ENCODE measurements at regions not wholly inside any gene's neighbourhood (a gene's known extent, or its start where the extent isn't known, plus 50 kb on each side); places are given as distances from the start of the nearest gene placed in this dataset.

DNA sequence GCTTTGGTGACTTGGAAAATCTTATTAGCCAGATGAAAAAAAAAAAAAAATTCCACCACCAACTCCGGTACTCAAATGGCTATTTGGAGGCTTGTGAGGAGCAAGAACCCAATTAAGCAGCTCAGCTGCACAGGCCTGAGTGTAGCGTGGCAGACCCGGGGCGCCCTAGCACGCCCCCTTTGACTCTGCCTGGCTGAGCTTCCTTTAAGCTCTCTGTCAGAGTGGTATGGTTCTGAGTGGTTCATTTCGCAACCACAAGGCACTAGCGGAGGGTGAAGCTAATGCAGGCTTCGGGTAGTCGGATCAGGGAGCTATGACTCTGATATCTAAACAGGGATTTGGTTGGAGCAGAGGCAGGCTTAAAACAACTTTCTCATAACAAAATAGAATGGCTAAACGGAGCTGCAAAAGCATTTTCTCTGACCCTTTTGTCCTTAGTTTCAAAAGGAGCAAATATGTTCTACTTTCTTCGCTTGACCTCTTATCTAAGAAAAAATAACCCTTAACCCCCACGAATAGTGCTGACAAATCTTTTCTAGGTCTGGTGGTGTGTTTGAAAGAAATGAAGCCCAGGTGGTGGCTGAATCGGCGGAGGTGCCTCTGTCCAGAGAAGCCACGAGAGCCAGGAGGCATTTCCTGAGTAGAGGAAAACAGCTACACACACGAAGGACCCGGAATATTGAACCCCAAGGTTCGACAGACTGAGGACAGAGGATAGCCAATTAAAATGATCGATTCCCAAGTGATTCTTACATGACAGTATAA, 285.4 kb upstream of the GLI3 start:
- Mint-ChIP-seq H3K4me1 (ENCODE audit: unreplicated experiment) (peaks cover 4% of the 10 kb centered on the region), H3K36me3 (peaks cover 4% of the 10 kb centered on the region), H3K9me3 (peaks cover 20% of the 10 kb centered on the region), H3K4me3 (no peak overlapping the region), H3K27me3 (no peaks in the 10 kb centered on the region), H3K27ac (no peak overlapping the region)
- no peak for DNase-seq (ENCODE audit: extremely low spot score, unreplicated experiment)
- TF ChIP-seq CTCF (conservative IDR thresholded peaks at IDR 0.05): no peak

- H3K4me1 Mint-ChIP-seq (ENCODE audit: unreplicated experiment): no peaks in the 10 kb centered on the region
- H3K36me3 Mint-ChIP-seq: no peaks in the 10 kb centered on the region
- DNase-seq (ENCODE audit: extremely low spot score, unreplicated experiment): no peak
- H3K4me3 Mint-ChIP-seq: no peak overlapping the region
- peaks cover 11% of the 10 kb centered on the region for H3K9me3 Mint-ChIP-seq
- no peak for TF ChIP-seq CTCF (conservative IDR thresholded peaks at IDR 0.05)
- H3K27me3 Mint-ChIP-seq: no peaks in the 10 kb centered on the region
- H3K27ac Mint-ChIP-seq: no peak overlapping the region
Observed at GRCh38 chr7:42511027-42511426, 274.0 kb upstream of the GLI3 start.

DNA sequence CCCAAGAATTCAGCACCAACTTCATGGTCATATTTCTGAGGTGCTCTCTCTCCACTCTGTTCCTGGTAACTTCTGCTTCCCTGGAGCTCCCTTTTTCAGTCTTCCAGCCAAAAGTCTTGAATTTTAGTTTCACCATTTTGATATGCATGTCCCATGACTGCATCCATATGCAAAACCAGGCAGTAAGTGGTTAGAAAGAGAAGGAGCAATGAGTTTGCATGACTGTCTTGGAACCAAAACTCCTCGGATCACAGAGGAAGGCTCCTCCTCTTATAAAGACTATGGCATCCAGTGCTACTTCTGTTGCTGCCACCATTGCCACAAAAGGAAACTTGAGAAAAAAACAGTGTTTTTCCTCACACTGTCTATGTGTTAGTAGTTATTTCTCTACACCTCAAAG, 269.1 kb upstream of the GLI3 start:
- H3K27me3 Mint-ChIP-seq: no peaks in the 10 kb centered on the region
- peaks cover 2% of the 10 kb centered on the region for H3K9me3 Mint-ChIP-seq
- no peak overlapping the region for H3K4me3 Mint-ChIP-seq
- no peaks in the 10 kb centered on the region for H3K36me3 Mint-ChIP-seq
- no peak for DNase-seq (ENCODE audit: extremely low spot score, unreplicated experiment)
- no peaks in the 10 kb centered on the region for H3K4me1 Mint-ChIP-seq (ENCODE audit: unreplicated experiment)
- TF ChIP-seq CTCF (conservative IDR thresholded peaks at IDR 0.05): no peak
- no peak overlapping the region for H3K27ac Mint-ChIP-seq

- Mint-ChIP-seq H3K27me3 (no peaks in the 10 kb centered on the region), H3K27ac (no peak overlapping the region), H3K4me3 (no peak overlapping the region), H3K4me1 (ENCODE audit: unreplicated experiment) (no peaks in the 10 kb centered on the region), H3K36me3 (no peaks in the 10 kb centered on the region), H3K9me3 (peaks cover 7% of the 10 kb centered on the region)
- TF ChIP-seq CTCF (conservative IDR thresholded peaks at IDR 0.05): no peak
- DNase-seq (ENCODE audit: extremely low spot score, unreplicated experiment): no peak
Observed at GRCh38 chr7:42502022-42502421, 265.0 kb upstream of the GLI3 start.

GRCh38 chr7:42495256-42495655, 258.2 kb upstream of the GLI3 start:
- H3K4me1 Mint-ChIP-seq (ENCODE audit: unreplicated experiment): peaks cover 24% of the 10 kb centered on the region
- no peak for DNase-seq (ENCODE audit: extremely low spot score, unreplicated experiment)
- H3K27ac Mint-ChIP-seq: no peak overlapping the region
- H3K9me3 Mint-ChIP-seq: peaks cover 7% of the 10 kb centered on the region
- TF ChIP-seq CTCF (conservative IDR thresholded peaks at IDR 0.05): no peak
- H3K27me3 Mint-ChIP-seq: peaks cover 8% of the 10 kb centered on the region
- H3K36me3 Mint-ChIP-seq: no peaks in the 10 kb centered on the region
- H3K4me3 Mint-ChIP-seq: peak overlapping the region; percentile 18
